ENCODE measurements at regions not wholly inside any gene's neighbourhood (a gene's known extent, or its start where the extent isn't known, plus 50 kb on each side); places are given as distances from the start of the nearest gene placed in this dataset.

- no peak for TF ChIP-seq CTCF (IDR thresholded peaks at IDR 0.05)
- no peak for TF ChIP-seq POLR2A (IDR thresholded peaks at IDR 0.05)
- no peak for TF ChIP-seq POLR2AphosphoS5 (IDR thresholded peaks at IDR 0.05; ENCODE audit: insufficient read depth in 1 of 2, low read depth in 1 of 2)
Observed at GRCh38 chr4:14180983-14181601, 553.6 kb upstream of the BOD1L1 start.

All from vagina (tissue), 2 donors.